Erythroblast (primary cell): ENCODE measurements at regions not wholly inside any gene's neighbourhood (a gene's known extent, or its start where the extent isn't known, plus 50 kb on each side); places are given as distances from the start of the nearest gene placed in this dataset.
"Not testable (repeated sequence)": the region's sequence is repeated elsewhere in the genome, so short reads cannot be mapped to it uniquely, and the experiment has no call there.

Experiments used
- DNase-seq, 2 experiments: peaks; one replicate each; lab custom pipeline; 2025; lab: John Stamatoyannopoulos, UW
- GATA1 ChIP-seq: IDR thresholded peaks from 2 replicates; pipeline ENCODE4 v1.6.1; 2011; ENCODE audit warnings: low read depth, mild to moderate bottlenecking, control low read depth, low read length, moderate library complexity
- POLR2A ChIP-seq: IDR thresholded peaks from 2 replicates; pipeline ENCODE4 v1.6.1; 2011; ENCODE audit warnings: mild to moderate bottlenecking, low read length

DNA sequence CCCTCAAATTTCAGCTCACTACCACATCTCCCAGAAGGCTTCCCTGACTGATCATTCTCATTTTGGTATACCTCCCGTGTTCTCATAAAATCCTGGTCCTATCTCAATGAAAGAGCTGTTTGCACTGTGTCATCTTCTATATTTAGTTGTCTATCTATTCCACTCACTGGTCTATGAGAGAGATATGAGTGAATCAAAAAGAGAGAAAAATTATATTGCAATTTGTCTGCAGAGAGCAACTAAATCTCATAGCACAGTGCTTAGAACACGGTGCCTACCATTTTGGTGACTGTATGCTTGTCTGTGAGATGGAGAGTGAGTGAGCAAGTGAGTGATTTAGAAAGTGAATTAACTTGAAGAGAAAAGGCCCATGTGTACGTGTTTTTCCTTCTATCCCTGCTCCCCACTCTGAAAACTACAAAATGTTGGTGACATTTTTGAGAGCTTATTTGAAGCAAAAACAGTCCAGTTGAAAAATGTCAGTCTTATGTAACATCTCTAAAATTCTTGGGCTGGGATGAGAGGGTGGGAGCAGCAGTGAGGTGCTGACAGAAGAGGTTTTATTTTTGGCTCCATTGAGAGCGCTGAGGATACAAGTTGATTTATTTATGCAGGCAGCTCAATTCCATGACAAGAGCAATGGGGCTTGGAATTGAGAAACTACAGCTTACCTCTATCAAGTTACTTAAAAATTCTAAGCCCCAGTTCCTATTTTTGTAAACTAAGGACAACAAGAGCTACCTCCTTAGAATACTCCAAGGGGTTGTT is 373.5 kb upstream of the CHST9 start:
- DNase-seq, result no peak
- TF ChIP-seq GATA1, result no peak
- no peak for TF ChIP-seq POLR2A

GRCh38 chr18:27556741-27557140 is 371.6 kb upstream of the CHST9 start:
- no peak for DNase-seq
- no peak for TF ChIP-seq GATA1

- TF ChIP-seq GATA1 (no peak), POLR2A (no peak)
- no peak for DNase-seq
Measured at GRCh38 chr18:27549335-27550039, 364.4 kb upstream of the CHST9 start.

DNA sequence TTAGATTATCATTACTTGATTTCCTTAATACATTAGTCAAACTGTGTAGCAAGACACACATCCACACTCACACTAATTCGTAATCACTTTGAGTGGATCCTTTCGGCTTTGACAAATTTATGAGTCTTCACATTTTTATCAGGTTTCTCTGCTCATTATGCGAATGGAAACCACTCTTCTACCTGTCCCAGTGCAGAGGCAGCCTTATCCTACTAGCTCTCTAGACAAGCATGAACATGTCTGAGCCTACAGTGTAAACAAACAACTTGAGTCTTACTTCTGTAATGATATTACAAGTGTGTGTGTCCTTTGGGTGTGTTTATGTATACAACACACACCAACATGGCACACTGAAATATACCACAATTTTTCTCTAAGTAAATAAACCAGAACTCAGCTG is 361.9 kb upstream of the CHST9 start:
- DNase-seq, result no peak
- no peak for TF ChIP-seq POLR2A
- no peak for TF ChIP-seq GATA1

DNA sequence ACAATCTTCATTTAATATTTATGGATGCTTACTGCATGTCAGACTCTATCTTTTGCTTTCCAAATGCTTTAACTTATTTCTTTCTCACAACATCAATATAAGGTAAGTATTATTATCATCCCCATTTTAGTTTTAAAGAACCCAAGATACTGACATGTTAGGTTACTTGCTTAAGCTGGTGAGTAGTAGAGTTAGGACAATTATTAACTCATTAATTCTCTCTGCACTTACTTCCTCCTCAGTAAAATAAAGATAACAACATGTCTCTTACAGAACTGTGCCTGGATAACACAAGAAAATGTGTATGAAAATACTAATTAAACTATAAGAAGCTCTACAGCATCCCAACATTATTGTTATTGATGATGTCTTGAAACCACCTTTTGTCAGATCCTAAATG is 359.1 kb upstream of the CHST9 start:
- TF ChIP-seq GATA1, result no peak
- TF ChIP-seq POLR2A, result no peak
- no peak for DNase-seq

DNA sequence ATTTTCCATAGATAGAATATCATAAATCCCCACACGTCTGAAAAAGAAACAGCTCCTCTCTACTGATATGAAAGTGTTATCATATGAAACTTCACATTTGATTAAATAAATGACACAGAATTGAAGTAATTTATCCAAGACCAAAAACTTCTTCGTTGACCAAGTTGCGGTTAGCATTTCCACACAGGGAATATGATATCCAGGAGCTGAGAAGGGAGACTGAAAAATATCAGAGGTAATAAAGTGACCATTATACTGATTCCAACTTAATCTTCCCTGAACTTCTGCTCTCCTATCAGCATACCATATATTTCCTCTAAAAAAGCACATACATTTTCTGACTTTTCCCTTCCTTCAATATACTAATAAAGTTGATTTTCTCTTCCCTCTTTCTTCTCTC is 356.2 kb upstream of the CHST9 start:
- DNase-seq, result no peak
- TF ChIP-seq POLR2A, result no peak
- no peak for TF ChIP-seq GATA1

GRCh38 chr18:27540111-27540510 is 355.0 kb upstream of the CHST9 start:
- TF ChIP-seq POLR2A, result no peak
- no peak for TF ChIP-seq GATA1
- no peak for DNase-seq

DNA sequence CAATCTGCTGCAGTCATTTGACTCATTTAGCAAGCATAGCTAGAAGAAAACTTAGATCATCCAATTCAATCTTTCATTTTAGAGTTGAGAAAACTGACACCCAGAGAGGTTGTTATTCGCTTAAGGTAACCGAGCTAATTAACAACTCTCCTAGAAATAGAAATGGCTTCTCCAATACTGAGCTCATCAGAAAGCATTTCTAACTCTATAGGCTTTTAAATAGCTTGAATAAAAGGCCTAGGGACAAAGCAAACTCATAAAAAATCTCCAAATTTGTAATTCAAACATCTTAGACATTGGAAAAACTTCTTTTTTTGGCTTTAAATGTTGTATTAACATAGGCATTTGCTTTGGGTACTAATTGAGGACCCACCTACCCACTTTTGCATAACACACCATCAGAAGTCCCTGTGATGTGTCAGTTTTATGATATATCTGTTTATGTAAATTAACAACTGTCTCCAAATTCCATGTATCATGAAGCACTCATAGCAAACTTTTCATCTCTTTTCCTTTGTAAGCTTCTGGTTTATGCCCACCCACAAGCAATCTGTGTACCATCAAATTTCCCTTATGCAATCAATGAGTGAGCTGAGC is 343.9 kb upstream of the CHST9 start:
- DNase-seq, result no peak
- TF ChIP-seq POLR2A (no peak), GATA1 (no peak)

- DNase-seq, result no peak
- TF ChIP-seq GATA1 (no peak), POLR2A (no peak)
Measured at GRCh38 chr18:27527856-27528255, 342.7 kb upstream of the CHST9 start.

- TF ChIP-seq GATA1, result no peak
- no peak for DNase-seq
Measured at GRCh38 chr18:27520401-27520800, 335.3 kb upstream of the CHST9 start.

DNA sequence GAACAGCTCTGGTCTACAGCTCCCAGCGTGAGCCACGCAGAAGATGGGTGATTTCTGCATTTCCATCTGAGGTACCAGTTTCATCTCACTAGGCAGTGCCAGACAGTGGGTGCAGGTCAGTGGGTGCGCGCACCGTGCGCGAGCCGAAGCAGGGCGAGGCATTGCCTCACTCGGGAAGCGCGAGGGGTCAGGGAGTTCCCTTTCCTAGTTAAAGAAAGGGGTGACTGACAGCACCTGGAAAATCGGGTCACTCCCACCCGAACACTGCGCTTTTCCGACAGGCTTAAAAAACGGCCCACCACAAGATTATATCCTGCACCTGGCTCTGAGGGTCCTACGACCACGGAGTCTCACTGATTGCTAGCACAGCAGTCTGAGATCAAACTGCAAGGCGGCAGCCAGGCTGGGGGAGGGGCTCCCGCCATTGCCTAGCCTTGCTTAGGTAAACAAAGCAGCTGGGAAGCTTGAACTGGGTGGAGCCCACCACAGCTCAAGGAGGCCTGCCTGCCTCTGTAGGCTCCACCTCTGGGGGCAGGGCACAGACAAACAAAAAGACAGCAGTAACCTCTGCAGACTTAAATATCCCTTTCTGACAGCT is 325.0 kb upstream of the CHST9 start:
- DNase-seq, result not testable (repeated sequence)

- DNase-seq, result no peak
- TF ChIP-seq POLR2A, result no peak
- no peak for TF ChIP-seq GATA1
Measured at GRCh38 chr18:27501671-27502070, 316.6 kb upstream of the CHST9 start.

- TF ChIP-seq GATA1, result no peak
- no peak for TF ChIP-seq POLR2A
- no peak for DNase-seq
Measured at GRCh38 chr18:27500531-27500930, 315.4 kb upstream of the CHST9 start.

DNA sequence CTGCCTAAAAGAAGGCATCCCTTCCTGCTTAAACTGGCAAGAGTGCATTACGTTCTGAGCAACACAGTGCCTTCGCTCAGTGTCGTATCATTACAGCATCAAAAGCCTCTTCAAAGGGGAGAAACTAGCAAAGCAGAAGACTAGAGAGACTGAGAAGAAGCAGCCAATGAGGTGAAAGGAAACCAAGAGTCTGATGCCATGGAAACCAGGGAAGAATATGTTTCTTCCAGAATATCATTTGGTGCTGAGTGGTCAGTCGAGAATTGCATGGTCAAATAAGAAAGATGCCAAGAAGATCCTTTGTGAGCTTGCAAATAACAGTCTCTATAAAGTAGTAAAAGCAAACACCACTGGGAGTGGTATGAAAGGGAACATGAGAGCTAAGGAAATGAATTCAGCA is 312.1 kb upstream of the CHST9 start:
- DNase-seq, result no peak
- TF ChIP-seq GATA1 (no peak), POLR2A (no peak)
